HEK293T (cell line): ENCODE measurements at regions not wholly inside any gene's neighbourhood (a gene's known extent, or its start where the extent isn't known, plus 50 kb on each side); places are given as distances from the start of the nearest gene placed in this dataset.

ENCODE experiments used
- ELF4 ChIP-seq: fragments of 450-650 bp; IDR thresholded peaks from 2 replicates; pipeline ENCODE4 v1.6.1; 2017; ENCODE audit warnings: antibody characterized with exemption
- FOXM1 ChIP-seq: fragments of 450-650 bp; IDR thresholded peaks from 2 replicates; pipeline ENCODE4 v1.6.1; 2017; ENCODE audit warnings: mild to moderate bottlenecking, borderline replicate concordance
- HDGF ChIP-seq: fragments of 450-650 bp; IDR thresholded peaks from 2 replicates; pipeline ENCODE4 v1.6.1; 2017; ENCODE audit warnings: antibody characterized with exemption, borderline replicate concordance

- no peak for TF ChIP-seq HDGF
- TF ChIP-seq FOXM1: no peak
- TF ChIP-seq ELF4: no peak
Observed at GRCh38 chr18:7172611-7173010, 55.0 kb upstream of the LAMA1 start.
